ENCODE measurements at regions not wholly inside any gene's neighbourhood (a gene's known extent, or its start where the extent isn't known, plus 50 kb on each side); places are given as distances from the start of the nearest gene placed in this dataset.

GRCh38 chr13:79933389-79933788 is 407.5 kb downstream of the SPRY2 start:
- Histone ChIP-seq H3K56ac (ENCODE audit: insufficient read length, low read depth, low read length) (no peak overlapping the region), H2BK120ac (ENCODE audit: low read depth, low read length, poor library complexity, severe bottlenecking) (no peak overlapping the region), H3K79me1 (ENCODE audit: insufficient read depth, low read depth, low read length, poor library complexity, severe bottlenecking) (no peaks in the 10 kb centered on the region), H3K9me3 (ENCODE audit: control insufficient read depth, low read depth, low read length) (no peaks in the 10 kb centered on the region), H2BK20ac (ENCODE audit: low read depth, low read length, poor library complexity, severe bottlenecking) (no peak overlapping the region), H2BK15ac (ENCODE audit: low read depth, low read length) (no peak overlapping the region), H3K4me2 (ENCODE audit: insufficient read depth, insufficient read length, low read length) (no peak overlapping the region), H2AK5ac (ENCODE audit: insufficient read length, low read length) (no peak overlapping the region), H2AFZ (ENCODE audit: low read length) (no peak overlapping the region), H4K91ac (ENCODE audit: insufficient read length, low read depth, low read length) (no peak overlapping the region), H2BK5ac (ENCODE audit: insufficient read length, low read length) (no peak overlapping the region), H3K4me1 (ENCODE audit: insufficient read depth, low read length) (no peaks in the 10 kb centered on the region; the same call in 1 of the 2 replicates), H3K23me2 (ENCODE audit: insufficient read length, low read depth, low read length, poor library complexity, severe bottlenecking) (no peaks in the 10 kb centered on the region), H4K8ac (replicated peaks; ENCODE audit: insufficient read length, low read depth, low read length) (no peak overlapping the region), H2BK12ac (ENCODE audit: insufficient read length, low read depth, low read length) (no peak overlapping the region), H4K20me1 (ENCODE audit: control insufficient read depth, insufficient read depth, insufficient read length) (no peaks in the 10 kb centered on the region), H3K27me3 (ENCODE audit: insufficient read depth, low read length) (no peaks in the 10 kb centered on the region), H3K9ac (ENCODE audit: extremely low read depth, insufficient read length, low read length) (no peak overlapping the region), H3K18ac (ENCODE audit: insufficient read length, low read depth, low read length) (no peak overlapping the region), H3K14ac (ENCODE audit: insufficient read depth, low read length) (no peak overlapping the region), H3K23ac (ENCODE audit: insufficient read length, low read depth, low read length) (no peak overlapping the region), H3K27ac (ENCODE audit: insufficient read length, low read depth, low read length) (no peak overlapping the region), H3K79me2 (ENCODE audit: insufficient read depth, low read length) (no peaks in the 10 kb centered on the region), H3T11ph (ENCODE audit: low read length) (no peak overlapping the region), H4K5ac (ENCODE audit: insufficient read length, low read depth, low read length) (no peak overlapping the region), H3K4ac (ENCODE audit: low read depth, low read length) (no peak overlapping the region)
- no CpG with 5 or more reads among the region's 2 CpGs for WGBS (ENCODE audit: extremely low coverage, insufficient read length, low lambda C conversion rate)
- peaks cover 0 to 3% of the 10 kb centered on the region in 2 experiments; a peak in 1 of 4 replicates for H3K4me1 Mint-ChIP-seq
- H3K4me3 Mint-ChIP-seq = no peak overlapping the region
- H3K27me3 Mint-ChIP-seq (ENCODE audit: low read depth) = no peaks in the 10 kb centered on the region
- TF ChIP-seq CTCF (conservative IDR thresholded peaks at IDR 0.05) = no peak
- no peak overlapping the region for H3K27ac Mint-ChIP-seq
- DNase-seq = no peak
- H3K9me3 Mint-ChIP-seq = peaks cover 0 to 4% of the 10 kb centered on the region in 2 experiments; a peak in 1 of 5 replicates
- peaks cover 0 to 5% (median 3%) of the 10 kb centered on the region in 3 experiments; a peak in 3 of 7 replicates for H3K36me3 Mint-ChIP-seq (ENCODE audit: insufficient read depth in 1 of 3, low read depth in 3 of 3)
